ENCODE measurements at regions not wholly inside any gene's neighbourhood (a gene's known extent, or its start where the extent isn't known, plus 50 kb on each side); places are given as distances from the start of the nearest gene placed in this dataset.
"Not testable (repeated sequence)": the region's sequence is repeated elsewhere in the genome, so short reads cannot be mapped to it uniquely, and the experiment has no call there.

DNA sequence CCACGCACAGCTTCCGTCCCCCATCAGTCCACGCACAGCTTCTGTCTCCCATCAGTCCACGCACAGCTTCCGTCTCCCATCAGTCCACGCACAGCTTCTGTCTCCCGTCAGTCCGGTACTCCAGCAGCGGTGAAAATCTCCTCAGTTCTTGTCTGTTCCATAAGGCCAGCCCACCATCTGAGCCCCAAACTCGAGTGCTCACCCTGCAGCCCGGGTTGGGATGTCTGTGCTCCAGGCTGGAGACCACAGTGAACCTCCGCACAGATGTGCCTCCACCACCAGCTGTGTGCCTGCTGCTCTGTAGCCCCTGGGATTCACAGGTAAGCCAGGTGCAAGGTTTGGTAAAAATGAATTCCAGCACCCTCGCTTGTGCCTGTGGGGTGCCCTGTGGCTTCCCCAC is 258.6 kb downstream of the NPHP4 start:
- DNase-seq (ENCODE audit: low read depth in 2 of 2), result no peak

DNA sequence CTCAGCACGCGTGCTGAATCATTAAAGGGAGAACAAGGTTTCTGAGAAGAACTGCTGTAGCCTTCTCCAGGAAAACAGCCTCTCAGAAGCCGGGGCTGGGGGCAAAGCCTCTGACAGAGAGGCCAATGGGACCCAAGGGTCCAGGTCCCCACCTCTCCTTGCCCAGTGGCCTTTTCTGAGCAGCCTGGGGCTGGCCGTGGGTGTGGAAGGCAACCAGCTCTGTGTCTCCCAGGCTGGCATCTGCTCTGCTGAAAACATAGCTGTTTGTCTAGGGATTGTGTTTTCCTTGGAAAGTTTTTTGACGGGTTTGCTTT is 261.2 kb downstream of the NPHP4 start:
- no peak for DNase-seq (ENCODE audit: low read depth in 2 of 2)

DNA sequence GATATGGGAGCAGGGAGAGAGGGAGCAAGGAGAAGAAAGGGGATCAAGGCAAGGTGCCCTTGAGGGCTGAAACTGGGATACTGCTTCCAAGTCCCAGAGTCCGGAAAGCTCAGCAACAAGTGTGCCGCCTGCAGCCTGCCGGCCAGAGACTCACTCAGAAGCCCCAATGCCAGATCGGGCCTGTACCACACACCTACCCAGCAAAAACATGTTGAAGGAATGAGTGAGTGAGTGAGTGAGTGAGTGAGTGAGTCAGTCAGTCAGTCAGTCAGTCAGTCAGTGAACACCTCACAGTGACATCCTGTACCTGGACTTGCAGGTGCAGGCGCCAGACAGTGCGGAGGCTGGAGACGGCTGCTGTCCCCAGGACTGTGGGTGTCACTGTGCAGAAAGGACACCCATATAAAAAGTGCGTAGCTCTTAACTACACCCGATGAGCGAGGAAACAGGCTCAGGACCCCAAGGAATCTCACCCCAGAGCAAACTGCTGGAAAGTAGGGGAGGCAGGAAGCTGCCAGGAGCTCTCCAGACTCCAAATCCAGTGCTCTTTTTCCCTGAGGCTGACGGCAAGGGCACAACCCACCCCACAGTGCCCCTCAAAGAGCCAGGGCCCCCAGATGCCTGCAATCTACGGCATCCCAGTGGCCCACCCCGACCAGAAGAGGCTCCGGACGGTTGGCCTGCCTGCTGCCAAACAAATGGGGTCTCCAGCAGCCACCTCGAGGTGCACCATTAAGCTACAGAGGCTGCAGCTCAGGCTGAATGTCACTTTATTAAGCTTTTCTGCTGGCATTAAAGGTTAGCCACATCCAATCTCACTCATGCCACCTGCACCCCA is 261.7 kb downstream of the NPHP4 start:
- DNase-seq (ENCODE audit: low read depth in 2 of 2), result no peak

DNA sequence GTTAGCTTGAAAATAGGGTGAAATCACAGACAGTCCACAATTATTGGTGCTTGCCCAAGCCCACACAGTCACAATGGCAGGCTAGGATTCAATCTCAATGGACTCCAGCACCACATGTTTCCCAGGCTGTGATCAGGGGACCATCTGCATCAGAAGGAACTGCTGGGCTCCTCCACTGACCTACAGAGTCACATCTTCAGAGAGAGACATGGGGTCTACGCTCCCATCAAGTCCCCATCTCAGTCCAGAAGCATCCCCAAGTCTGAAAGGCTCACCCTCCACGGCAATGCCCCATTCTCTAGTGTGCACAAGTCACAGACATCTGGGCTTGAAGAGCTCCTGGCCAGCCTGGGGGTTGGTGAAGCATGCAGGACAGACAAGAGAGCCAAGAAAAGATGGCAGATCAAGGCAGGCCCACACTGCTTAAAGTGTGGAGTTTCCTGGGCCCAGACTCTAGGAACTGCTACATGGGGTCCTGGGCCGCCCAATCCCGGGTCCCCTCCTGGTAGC is 262.5 kb downstream of the NPHP4 start:
- no peak for DNase-seq (ENCODE audit: low read depth in 2 of 2)

- no peak for DNase-seq (ENCODE audit: low read depth in 2 of 2)
These were observed 263.4 kb downstream of the NPHP4 start for GRCh38 chr1:5728663-5729355.

DNA sequence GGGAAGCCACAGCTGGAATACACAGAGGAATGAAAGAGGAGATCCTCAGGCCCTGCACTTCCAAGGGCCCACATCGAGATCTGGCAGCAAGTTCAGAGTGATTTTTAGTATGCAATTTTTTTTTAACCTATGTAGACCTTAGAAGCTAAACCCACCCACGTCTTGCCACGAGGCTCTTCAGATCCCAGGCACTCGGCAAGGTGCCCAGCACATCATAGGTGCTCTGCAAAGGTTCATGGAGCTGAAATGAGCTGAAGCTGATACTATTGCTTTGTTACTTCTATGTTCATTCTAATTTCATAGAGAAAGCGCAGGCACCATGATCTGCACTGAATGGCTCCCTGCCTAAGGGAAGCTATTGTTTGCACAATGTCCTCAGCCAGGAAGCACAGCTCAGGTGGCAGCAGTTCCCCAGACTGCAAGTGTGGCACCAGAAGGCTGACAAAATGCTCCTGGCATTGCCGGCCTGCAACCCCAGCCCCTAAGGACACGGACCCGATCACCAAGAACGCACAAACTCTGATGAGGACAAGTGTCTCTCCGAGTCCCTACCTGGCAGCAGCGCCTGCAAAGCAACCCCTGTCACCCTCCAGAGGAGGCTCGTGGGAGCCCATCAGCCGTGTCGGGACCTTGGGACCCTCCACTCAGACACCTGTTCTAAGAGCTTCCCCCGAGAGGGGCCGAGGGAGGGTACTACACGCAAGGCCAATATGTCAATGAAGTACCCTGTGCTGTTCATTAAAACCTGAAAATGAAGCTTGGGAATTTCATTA is 264.2 kb downstream of the NPHP4 start:
- no peak for DNase-seq (ENCODE audit: low read depth in 2 of 2)

- no peak for DNase-seq (ENCODE audit: low read depth in 2 of 2)
These were observed 265.0 kb downstream of the NPHP4 start for GRCh38 chr1:5727191-5727590.

DNA sequence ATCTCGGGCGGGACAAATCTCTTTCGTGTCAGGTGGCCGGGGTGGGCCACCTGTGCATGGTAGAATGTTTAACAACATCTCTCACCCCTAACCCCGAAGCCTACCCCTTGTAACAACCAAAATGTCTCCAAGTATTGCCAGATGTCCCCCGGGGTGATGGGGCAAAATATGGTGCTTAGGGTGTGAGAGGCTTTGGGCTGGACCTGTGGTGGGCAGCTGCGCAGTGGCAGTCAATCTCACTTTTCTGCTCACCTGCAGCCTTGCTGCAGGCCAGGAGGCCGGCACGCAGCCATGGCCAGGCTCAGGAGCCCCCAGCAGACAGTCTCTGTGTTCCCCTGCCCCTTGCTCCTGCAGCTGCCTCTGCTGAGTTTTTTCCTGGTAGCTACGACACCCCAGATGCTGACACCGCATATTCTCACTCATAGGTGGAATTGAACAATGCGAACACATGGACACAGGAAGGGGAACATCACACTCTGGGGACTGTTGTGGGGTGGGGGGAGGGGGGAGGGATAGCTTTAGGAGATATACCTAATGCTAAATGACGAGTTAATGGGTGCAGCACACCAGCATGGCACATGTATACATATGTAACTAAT is 265.5 kb downstream of the NPHP4 start:
- DNase-seq (ENCODE audit: low read depth in 2 of 2), result not testable (repeated sequence)

GRCh38 chr1:5725855-5726585 is 266.2 kb downstream of the NPHP4 start:
- no peak for DNase-seq (ENCODE audit: low read depth in 2 of 2)

DNA sequence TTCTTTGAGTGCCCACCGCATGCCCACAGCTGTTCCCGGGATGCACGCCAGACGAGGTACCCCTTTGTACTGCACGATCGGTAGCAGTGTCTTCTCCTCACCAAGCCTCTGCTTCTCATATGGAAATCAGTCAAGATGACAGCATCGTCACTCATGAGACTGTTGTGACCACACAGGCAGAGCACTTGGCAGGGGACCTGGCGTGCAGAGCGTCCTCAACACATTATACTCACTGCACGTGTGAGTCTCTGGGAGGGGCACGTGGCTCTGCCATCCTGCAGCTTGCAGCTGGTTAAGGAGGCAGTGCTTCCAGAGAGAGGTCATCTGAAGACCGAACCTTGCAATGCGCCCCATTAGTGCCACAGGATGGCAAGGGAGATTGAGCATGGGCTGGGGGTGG is 266.8 kb downstream of the NPHP4 start:
- DNase-seq (ENCODE audit: low read depth in 2 of 2), result no peak

DNA sequence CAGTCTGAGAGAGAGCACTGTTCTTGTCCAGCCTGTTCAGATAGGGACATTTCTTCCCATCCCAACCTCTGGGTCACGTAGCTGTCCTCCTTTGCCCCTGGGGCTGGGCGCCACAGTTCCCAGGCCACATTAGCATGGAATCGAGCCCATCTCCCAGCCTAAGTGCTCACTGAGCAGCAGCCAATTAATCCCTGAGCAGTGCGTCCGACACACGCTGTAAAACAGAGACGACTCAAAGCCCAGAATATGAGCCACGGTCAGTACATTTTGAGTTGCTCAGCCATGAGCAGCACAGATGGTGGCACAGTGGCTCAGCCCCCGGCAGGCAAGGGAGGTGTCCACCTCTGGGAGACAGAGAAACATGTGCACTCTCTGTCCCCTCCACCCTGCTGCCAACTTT is 267.4 kb downstream of the NPHP4 start:
- DNase-seq (ENCODE audit: low read depth in 2 of 2), result no peak

- DNase-seq (ENCODE audit: low read depth in 2 of 2), result no peak
These were observed 269.5 kb downstream of the NPHP4 start for GRCh38 chr1:5722635-5723164.

- no peak for DNase-seq (ENCODE audit: low read depth in 2 of 2)
These were observed 270.5 kb downstream of the NPHP4 start for GRCh38 chr1:5721634-5722215.

GRCh38 chr1:5720936-5721335 is 271.3 kb downstream of the NPHP4 start:
- DNase-seq (ENCODE audit: low read depth in 2 of 2), result no peak

DNA sequence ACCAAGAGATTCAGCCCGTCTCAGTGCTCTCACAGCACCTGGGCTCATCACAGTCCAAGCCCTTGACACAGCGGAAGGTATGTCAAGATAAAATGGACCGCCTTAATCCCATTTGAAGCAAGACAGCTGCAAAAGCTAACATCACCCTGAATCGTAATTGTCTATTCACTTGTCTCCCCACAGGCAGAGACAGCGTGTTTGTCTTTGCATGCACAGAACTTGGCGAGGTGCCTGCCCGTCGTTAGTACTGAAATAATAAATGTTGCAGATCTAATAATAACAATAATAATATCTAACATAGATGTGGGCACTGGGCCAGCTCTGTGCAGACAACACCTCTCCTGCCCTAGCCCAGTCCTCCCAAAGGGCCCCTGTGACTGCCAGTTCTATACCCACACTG is 271.7 kb downstream of the NPHP4 start:
- DNase-seq (ENCODE audit: low read depth in 2 of 2), result no peak

DNA sequence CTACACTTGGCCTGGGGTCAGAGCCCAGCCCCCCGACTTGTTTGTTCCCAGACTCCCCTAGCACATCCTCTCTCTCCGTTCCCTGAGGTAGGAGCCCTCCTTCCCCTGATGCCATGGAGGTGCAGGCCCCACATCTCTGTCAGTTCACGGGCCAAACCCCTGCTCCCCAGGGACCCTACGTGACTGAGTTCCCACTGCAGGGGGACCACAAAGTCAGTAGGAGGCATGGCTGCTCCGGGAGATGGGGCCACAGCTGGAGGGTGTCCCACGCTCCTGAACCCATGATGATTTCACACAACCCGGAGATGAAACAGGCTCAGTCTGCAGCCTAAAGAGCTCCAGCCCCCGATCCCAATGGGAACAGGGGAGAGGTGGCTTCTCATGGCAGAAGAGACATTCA is 272.2 kb downstream of the NPHP4 start:
- no peak for DNase-seq (ENCODE audit: low read depth in 2 of 2)

- DNase-seq (ENCODE audit: low read depth in 2 of 2), result no peak
These were observed 273.2 kb downstream of the NPHP4 start for GRCh38 chr1:5718831-5719632.

DNA sequence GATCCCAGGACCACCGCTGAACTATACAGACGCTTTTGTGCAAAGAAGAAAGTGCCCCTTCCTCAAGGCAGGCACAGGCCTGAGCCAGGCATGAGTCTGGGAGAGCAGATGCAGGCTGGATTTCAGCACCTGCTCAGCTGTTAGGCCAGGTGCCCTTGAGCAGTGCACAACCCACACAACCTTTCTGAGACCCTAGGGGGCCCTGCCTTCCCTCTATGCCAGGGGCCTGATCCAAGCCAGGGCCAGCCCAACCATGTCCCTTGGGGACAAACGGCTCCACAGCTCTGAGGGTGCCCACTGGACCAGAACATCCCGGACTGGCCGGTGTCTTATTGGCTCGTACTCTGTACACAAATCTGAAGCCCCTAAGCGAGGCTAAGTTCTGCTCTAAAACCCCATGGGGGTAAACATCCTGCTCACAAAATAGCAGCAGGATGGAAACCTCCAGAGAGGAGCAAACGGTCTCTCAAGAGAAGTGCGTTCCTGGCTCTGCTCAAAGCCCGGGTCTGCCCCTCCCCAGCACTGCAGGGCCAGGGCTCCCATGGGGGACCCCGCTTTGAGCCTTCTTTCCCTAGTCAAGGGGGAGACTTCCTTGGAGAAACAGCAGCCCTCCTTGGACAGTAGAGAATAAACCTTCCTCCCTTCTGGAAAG is 275.1 kb downstream of the NPHP4 start:
- no peak for DNase-seq (ENCODE audit: low read depth in 2 of 2)

DNA sequence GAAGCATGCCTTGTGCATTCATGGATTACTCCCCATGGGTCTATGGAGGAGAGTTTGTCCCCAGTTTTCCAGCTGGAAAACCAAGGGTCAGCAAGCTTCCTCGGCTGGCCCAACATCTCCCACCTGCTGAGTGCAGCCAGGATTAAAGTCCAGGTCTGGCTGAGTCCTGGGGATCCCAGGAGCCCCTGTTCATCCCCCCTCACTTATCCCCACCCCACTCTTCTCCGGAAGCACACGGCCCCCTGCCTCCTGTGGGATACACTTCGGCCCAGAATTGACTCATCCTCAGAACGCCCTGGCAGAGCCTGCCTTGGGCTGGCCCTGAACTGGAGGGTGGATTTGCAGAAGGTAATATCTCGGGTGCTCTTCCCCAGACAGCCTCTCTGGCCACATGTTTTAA is 276.1 kb downstream of the NPHP4 start:
- no peak for DNase-seq (ENCODE audit: low read depth in 2 of 2)

All from stimulated activated CD4-positive, alpha-beta T cell treated with anti-CD3 and anti-CD28 coated beads, Interleukin-12 subunit alpha, Interleukin-12 subunit beta, amount 100 ng/mL, for 24 hours (primary cell).